Calu3 (cell line): ENCODE measurements at regions not wholly inside any gene's neighbourhood (a gene's known extent, or its start where the extent isn't known, plus 50 kb on each side); places are given as distances from the start of the nearest gene placed in this dataset.

Source experiments
- BruUV-seq: library from RNA; stranded (reverse); fragments of 400-500 nt; replicated peaks from 2 replicates; lab custom pipeline; 2021; lab: Mats Ljungman, UMichigan
- CTCF ChIA-PET: fragments of 300-600 bp; sonication (Branson Sonifier 250); formaldehyde crosslinking; loops from one replicate; lab custom pipeline; 2022; ENCODE audit warnings: antibody characterized with exemption; lab: Charles Lee
- DNase-seq: peaks from one replicate; pipeline ENCODE4 v3.0.0; 2022
- H3K27ac Mint-ChIP-seq: one replicate; pipeline ENCODE4 v1.8.0; 2022; ENCODE audit warnings: mixed read lengths; ENCODE audit not compliant: unreplicated experiment
- H3K27me3 Mint-ChIP-seq: one replicate; pipeline ENCODE4 v1.8.0; 2022; ENCODE audit warnings: mixed read lengths; ENCODE audit not compliant: unreplicated experiment
- H3K36me3 Mint-ChIP-seq: one replicate; pipeline ENCODE4 v1.8.0; 2022; ENCODE audit warnings: mild to moderate bottlenecking, moderate library complexity, mixed read lengths; ENCODE audit not compliant: insufficient read depth, unreplicated experiment
- H3K4me1 Mint-ChIP-seq: one replicate; pipeline ENCODE4 v1.8.0; 2022; ENCODE audit warnings: mild to moderate bottlenecking, low read depth, mixed read lengths; ENCODE audit not compliant: unreplicated experiment
- H3K4me3 Mint-ChIP-seq: one replicate; pipeline ENCODE4 v1.8.0; 2022; ENCODE audit warnings: mild to moderate bottlenecking, low read depth, moderate library complexity, mixed read lengths; ENCODE audit not compliant: unreplicated experiment
- H3K9me3 Mint-ChIP-seq: one replicate; pipeline ENCODE4 v1.8.0; 2022; ENCODE audit warnings: low read depth, mixed read lengths; ENCODE audit not compliant: unreplicated experiment
- CTCF ChIP-seq: fragments of 200-600 bp; IDR thresholded peaks from one replicate; pipeline ENCODE4 v1.8.0; 2022; ENCODE audit warnings: antibody characterized with exemption; ENCODE audit not compliant: unreplicated experiment
- intact Hi-C: fragments of 100-400 bp; cut with micrococcal nuclease; formaldehyde crosslinking; loops from one replicate; pipeline ENCODE4 v1.10.0; 2022; ENCODE audit not compliant: unreplicated experiment

DNA sequence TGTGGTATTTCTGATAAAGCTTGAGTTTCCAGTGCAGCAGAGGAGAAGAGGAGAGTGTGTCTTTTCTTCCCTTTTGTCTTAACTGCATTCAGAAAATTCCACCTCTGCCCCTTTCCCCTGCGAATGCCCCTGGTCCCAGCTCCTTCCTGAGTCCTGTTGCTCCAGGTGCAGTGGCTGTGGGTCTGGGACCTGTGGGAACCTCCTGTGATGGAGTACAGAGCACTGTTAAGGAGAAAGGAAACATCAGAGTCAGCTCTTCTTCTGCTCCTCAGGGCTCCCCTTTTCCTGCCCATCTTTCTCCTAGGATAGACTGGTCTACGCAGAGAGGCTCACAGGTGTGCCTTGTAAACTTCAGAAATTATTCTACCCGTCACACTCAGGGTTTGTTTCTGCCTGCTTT is 165.8 kb upstream of the ROPN1 start:
- intact Hi-C loops: no loop called here
- Mint-ChIP-seq H3K27ac (no peak overlapping the region), H3K27me3 (no peaks in the 10 kb centered on the region), H3K4me1 (no peaks in the 10 kb centered on the region), H3K4me3 (no peak overlapping the region), H3K36me3 (no peaks in the 10 kb centered on the region), H3K9me3 (no peaks in the 10 kb centered on the region)
- no TSS peak for BruUV-seq
- CTCF ChIA-PET: no interaction called here
- TF ChIP-seq CTCF: no peak
- DNase-seq: no peak

DNA sequence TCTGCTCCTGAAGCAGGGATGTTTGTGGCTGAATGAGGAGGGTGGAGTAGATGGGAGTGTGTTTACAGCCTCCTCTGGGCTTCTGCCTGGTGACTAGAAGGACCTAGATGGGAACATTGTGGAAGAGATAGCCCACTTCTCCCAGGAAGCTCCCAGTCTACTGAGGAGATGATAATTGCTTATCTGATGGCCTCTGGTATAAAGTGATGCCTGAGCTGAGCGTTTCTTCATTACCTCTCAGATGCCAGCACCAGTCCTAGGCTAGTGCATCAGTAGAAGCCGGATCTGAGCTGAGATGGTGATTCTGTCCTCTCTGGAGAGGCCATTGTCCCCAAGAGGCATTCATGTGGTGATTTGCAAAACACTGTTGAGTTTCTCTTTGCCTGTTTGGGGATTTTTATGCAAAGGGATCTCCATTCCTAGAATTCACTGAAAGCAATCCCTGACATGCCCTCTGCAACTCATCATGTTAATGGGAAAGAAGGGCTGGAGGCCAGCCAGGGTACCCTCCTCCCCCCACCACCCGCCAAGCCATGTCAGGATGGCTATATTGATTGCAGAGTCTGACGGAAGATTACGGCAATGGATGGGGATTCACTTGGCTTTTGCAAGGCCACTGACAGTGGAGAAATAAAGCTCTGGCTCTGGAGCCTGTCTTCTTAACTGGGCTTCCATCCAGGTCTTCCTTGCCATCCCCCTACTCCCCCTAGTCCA is 166.4 kb upstream of the ROPN1 start:
- TF ChIP-seq CTCF: no peak
- Mint-ChIP-seq H3K27me3 (no peaks in the 10 kb centered on the region), H3K4me3 (no peak overlapping the region), H3K4me1 (no peaks in the 10 kb centered on the region), H3K9me3 (no peaks in the 10 kb centered on the region), H3K36me3 (no peaks in the 10 kb centered on the region), H3K27ac (no peak overlapping the region)
- intact Hi-C loops: no loop called here
- no TSS peak for BruUV-seq
- CTCF ChIA-PET: interaction anchor here (1.3 kb wide), 1 partner anchor 21 kb away, joined by 4 read pairs; no protein-coding TSS in a partner anchor
- no peak for DNase-seq

- Mint-ChIP-seq H3K9me3 (no peaks in the 10 kb centered on the region), H3K36me3 (no peaks in the 10 kb centered on the region), H3K27me3 (no peaks in the 10 kb centered on the region), H3K4me3 (no peak overlapping the region), H3K4me1 (no peaks in the 10 kb centered on the region), H3K27ac (no peak overlapping the region)
- no peak for TF ChIP-seq CTCF
- no peak for DNase-seq
- BruUV-seq: no TSS peak
- CTCF ChIA-PET: no interaction called here
- intact Hi-C loops: no loop called here
Observed at GRCh38 chr3:124161448-124161847, 169.5 kb upstream of the ROPN1 start.

GRCh38 chr3:124163689-124164088 is 171.8 kb upstream of the ROPN1 start:
- Mint-ChIP-seq H3K4me1 (no peaks in the 10 kb centered on the region), H3K4me3 (no peak overlapping the region), H3K36me3 (no peaks in the 10 kb centered on the region), H3K9me3 (no peaks in the 10 kb centered on the region), H3K27ac (no peak overlapping the region), H3K27me3 (no peaks in the 10 kb centered on the region)
- TF ChIP-seq CTCF: no peak
- BruUV-seq: no TSS peak
- no peak for DNase-seq
- CTCF ChIA-PET: interaction anchor here (0.5 kb wide), 1 partner anchor 82 kb away, joined by 3 read pairs; no protein-coding TSS in a partner anchor
- intact Hi-C loops: no loop called here
